PC-9 (cell line): ENCODE measurements at regions not wholly inside any gene's neighbourhood (a gene's known extent, or its start where the extent isn't known, plus 50 kb on each side); places are given as distances from the start of the nearest gene placed in this dataset.

Source experiments
- EZH2 ChIP-seq: fragments of 200-600 bp; sonication (generic); IDR thresholded peaks from 2 replicates; pipeline ENCODE4 v1.8.0; 2017; ENCODE audit warnings: antibody characterized with exemption, low read depth
- TF ChIP-seq, protein P1 (sequence below): fragments of 200-600 bp; sonication (generic); conservative IDR thresholded peaks from 2 replicates; pipeline ENCODE4 v1.6.1; 2017; ENCODE audit warnings: mixed run types, antibody characterized with exemption, mild to moderate bottlenecking, moderate library complexity

DNA sequence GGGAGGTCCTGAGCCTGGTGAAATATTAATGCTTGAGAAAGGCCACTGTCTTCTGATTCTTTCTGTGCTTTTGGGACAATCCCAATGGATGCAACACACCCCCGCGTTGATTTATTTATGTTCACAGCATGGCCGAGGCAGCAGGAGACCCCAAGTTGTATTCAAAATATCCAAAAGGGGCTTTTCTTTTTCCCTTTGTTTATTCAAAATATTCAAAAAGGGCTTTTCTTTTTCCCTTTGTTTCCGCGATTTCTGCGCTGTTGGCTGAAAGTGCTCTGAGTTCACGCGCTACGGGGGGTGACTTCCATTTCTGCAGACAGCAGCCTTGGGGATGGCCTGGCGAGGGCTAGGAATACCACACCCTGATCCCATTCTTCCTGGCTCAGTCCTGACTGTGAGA is 59.5 kb upstream of the PPP2R3B start:
- TF ChIP-seq, protein P1, sequence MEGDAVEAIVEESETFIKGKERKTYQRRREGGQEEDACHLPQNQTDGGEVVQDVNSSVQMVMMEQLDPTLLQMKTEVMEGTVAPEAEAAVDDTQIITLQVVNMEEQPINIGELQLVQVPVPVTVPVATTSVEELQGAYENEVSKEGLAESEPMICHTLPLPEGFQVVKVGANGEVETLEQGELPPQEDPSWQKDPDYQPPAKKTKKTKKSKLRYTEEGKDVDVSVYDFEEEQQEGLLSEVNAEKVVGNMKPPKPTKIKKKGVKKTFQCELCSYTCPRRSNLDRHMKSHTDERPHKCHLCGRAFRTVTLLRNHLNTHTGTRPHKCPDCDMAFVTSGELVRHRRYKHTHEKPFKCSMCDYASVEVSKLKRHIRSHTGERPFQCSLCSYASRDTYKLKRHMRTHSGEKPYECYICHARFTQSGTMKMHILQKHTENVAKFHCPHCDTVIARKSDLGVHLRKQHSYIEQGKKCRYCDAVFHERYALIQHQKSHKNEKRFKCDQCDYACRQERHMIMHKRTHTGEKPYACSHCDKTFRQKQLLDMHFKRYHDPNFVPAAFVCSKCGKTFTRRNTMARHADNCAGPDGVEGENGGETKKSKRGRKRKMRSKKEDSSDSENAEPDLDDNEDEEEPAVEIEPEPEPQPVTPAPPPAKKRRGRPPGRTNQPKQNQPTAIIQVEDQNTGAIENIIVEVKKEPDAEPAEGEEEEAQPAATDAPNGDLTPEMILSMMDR: no peak
- no peak for TF ChIP-seq EZH2
